GM21360 (cell line): ENCODE measurements at regions not wholly inside any gene's neighbourhood (a gene's known extent, or its start where the extent isn't known, plus 50 kb on each side); places are given as distances from the start of the nearest gene placed in this dataset.
A peak's percentile ranks its signal among the peaks of the same experiment; 100 is the strongest.
"Not testable (repeated sequence)": the region's sequence is repeated elsewhere in the genome, so short reads cannot be mapped to it uniquely, and the experiment has no call there.

Experiments
- ATAC-seq: cut with Tn5 transposase; IDR thresholded peaks from one replicate; pipeline ENCODE4 v1.9.1; 2021; ENCODE audit warnings: mild to moderate bottlenecking, moderate library complexity; ENCODE audit not compliant: unreplicated experiment

DNA sequence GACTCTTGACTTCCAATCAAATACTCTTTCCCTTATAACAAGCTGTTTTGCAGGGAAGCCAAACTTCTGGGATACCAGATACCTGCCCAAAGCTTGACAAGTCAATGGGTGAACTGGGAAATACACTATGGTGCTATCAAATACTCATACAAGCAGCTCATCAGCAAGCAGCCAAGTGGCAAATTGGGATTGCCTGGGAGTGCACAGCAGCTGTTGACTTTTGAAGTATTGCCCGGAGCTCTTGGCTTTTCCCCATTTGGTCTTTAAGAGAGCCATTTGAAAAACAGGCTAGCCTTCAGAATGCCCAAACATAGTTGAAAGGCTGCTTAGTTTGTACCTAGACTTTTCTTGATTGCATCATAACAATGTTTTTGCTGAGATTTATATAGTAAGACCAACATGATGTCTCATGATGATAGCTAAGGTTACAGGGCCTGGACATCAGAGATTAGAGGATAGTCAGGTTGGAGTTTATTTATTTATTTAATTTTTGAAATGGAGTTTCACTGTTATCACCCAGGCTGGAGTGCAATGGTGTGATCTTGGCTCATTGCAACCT is 210.1 kb upstream of the ZNF608 start:
- no peak for ATAC-seq

GRCh38 chr5:124957063-124957462 is 210.6 kb upstream of the ZNF608 start:
- ATAC-seq = no peak

- ATAC-seq = no peak
Observed at GRCh38 chr5:124960266-124960665, 213.8 kb upstream of the ZNF608 start.

DNA sequence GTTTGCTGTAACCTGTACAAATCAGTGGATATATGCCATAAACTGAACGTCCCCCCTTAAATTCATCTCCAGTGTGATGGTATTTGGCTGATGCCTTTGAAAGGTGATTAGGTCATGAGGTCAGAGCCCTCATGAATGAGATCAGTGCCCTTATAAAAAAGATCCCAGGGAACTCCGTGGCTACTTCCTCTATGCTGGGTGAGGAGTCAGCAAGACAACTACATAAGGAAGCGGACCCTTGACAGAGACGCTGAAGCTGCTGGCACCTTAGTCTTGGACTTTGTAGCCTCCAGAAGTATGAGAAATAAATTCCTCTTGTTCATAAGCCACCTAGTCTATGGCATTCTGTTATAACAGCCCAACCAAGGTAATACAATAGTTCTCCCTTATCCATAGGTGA is 215.1 kb upstream of the ZNF608 start:
- ATAC-seq = no peak

GRCh38 chr5:124962111-124962510 is 215.7 kb upstream of the ZNF608 start:
- no peak for ATAC-seq

DNA sequence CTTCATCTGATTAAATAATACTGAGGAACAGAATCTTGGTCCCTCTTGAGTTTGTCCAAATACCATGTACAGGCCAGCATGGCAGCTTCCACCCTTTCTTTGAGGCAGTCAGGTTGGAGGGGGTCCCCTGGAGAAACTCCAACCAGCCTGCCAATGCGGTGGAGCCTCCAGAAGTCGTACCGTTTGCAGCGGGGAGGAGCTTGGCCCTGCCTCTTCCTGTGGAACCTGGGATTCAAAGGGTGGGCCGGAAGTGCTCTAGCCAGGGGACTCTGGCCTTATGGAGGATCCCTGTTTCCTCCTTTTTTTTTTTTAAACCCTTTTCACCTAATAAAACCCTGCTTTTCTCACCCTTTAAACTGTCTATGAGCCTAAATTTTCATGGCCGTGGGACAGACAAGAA is 216.3 kb upstream of the ZNF608 start:
- no peak for ATAC-seq

GRCh38 chr5:124963236-124963919 is 216.9 kb upstream of the ZNF608 start:
- no peak for ATAC-seq

DNA sequence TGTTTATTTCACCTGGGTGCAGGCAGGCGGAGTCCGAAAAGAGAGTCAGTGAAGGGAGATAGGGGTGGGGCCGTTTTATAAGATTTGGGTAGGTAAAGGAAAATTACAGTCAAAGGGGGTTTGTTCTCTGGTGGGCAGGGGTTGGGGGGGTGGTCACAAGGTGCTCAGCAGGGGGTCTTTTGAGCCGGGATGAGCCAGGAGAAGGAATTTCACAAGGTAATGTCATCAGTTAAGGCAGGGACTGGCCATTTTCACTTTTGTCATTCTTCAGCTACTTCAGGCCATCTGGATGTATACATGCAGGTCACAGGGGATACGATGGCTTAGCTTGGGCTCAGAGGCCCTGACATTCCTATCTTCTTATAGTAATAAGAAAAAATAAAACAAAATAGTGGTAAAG is 220.3 kb upstream of the ZNF608 start:
- not testable (repeated sequence) for ATAC-seq

DNA sequence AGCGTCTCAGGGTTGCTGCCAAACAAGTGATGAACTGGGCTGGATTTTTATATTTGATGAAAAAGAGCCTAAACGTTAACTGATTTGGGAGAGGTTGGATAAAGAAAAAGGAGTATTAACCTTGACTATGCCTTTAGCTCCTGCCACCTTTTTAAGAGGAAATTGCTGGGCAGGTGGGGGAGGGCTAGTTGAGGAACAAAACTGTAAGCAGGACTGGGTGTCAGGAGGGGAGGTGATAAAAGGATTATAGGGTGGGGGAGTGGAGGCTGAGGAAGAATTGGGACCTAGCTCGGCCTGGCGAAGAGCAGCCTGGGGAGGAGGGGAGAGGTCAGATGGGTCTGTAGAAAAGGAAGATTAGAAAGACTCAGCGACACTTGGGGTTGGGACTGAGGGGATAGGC is 223.9 kb upstream of the ZNF608 start:
- not testable (repeated sequence) for ATAC-seq

- ATAC-seq = no peak
Observed at GRCh38 chr5:124972703-124973102, 226.3 kb upstream of the ZNF608 start.

GRCh38 chr5:124973661-124974060 is 227.2 kb upstream of the ZNF608 start:
- ATAC-seq = no peak

DNA sequence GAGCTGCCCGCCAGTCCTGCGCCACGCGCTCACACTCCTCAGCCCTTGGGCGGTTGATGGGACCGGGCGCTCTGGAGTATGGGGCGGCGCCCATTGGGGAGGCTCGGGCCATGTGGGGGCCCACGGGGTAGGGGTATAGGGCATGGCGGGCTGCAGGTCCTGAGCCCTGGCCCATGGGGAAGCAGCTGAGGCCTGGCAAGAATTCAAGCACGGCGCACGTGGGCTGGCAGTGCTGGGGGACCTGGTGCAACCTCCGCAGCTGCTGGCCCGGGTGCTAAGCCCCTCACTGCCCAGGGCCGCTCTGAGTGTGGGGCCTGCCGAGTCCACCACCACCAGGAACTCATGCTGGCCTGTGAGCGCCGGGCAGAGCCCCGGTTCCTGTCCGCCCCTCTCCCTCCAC is 229.6 kb upstream of the ZNF608 start:
- ATAC-seq = no peak

DNA sequence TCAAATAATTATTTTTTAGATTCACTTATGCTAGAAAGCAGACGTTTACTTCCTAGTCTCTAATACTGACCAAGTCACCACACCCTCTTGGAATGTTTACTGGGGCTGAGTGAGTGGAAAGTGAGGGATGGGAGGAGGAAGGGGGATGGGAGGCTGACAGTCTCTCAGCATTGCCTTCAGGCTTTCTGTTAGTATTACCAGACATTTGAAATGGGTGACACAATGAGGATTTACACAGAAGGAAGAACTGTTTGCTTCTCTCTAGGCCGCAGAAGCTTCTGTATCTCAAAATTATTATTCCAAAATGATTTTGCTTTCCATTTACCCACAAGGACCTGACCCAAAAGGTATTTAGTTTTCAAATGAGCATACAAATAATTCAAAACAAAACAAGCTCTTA is 232.8 kb upstream of the ZNF608 start:
- no peak for ATAC-seq

DNA sequence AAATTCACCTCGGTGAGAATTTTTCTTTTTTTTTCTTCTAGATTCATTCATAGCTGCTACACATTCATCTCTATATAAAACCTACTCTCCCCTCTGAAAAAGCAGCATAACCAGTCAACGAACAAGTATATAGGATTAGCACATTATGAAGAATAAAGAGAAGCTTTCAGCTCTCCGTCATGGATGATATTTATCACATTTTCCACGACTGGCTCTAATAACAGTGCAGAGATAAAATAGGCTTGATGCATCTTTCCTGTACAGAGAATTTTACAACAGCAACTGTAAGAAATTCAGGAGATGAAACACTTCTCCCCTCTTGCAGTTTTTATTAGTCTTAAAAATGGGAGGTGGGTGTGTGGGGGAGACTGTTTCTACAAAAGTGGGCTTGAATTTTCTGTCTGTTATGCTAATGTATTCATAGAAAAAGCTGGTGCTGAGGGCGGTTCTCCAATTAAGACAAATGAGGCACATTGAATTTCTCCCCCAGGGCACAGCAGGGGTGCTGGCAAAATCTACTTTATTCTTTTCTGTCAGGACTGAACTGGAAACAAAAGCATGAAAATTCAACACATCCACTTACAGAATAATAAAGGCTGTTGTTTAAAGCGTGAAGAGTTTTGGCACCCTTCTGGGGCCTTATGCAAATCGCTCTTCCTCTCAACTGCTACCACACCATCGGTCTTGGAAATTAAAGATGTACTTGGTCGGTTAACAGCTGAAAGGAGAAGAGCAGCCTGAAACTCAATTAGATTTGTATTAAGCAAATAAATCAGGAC is 233.9 kb upstream of the ZNF608 start:
- ATAC-seq = peak; percentile 85

DNA sequence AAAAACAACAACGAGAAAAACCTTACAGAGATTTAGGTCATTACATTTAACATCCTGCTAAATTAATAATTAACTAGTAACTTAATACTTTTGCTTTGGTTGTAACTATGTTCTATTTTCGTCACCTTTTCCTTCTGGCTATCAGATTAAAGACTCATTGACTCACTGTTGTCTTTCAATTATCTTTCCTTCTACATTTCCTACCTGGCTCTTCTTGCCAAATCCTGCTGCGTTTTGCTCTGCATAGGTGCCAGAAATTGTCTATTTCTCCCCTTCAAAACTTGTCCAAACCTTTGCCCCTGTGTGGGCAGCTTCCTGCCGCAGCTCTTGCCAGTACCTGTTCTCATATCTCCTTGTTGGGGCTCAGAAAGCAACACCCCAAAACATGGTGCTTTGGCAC is 235.5 kb upstream of the ZNF608 start:
- ATAC-seq = no peak

GRCh38 chr5:124986170-124986569 is 239.7 kb upstream of the ZNF608 start:
- ATAC-seq = no peak

DNA sequence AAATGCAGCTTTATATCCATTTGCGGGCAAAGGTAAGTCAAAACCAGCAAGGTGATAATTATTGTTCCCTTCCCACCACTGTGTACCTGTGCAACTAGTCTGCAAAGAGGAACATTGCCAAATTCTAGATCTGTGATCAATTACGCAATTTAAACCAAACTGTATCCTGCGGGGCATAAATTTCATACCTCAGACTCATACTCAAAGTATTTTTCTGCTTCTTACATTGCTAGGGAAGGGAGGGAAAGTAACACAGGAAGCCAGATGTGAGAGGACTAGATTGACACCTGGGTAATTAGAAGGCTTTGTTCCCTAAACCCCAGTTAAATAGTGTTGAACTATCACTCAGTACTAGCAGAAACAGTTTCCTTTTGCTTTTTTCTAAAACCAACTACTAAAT is 240.2 kb upstream of the ZNF608 start:
- ATAC-seq = no peak

DNA sequence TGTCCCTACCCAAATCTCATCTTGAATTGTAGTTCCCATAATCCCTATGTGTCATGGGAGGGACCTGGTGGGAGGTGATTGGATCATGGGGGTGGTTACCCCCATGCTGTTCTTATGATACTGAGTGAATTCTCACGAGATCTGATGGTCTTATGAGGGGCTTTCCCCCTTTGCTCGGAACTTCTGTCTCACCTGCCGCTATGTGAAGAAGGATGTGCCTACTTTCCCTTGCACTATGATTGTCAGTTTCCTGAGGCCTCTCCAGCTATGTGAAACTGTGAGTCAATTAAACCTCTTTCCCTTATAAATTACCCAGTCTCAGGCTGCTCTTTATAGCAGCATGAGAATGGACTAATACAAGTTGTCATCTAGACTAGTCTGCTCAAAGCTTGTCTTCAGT is 241.3 kb upstream of the ZNF608 start:
- ATAC-seq = not testable (repeated sequence)

DNA sequence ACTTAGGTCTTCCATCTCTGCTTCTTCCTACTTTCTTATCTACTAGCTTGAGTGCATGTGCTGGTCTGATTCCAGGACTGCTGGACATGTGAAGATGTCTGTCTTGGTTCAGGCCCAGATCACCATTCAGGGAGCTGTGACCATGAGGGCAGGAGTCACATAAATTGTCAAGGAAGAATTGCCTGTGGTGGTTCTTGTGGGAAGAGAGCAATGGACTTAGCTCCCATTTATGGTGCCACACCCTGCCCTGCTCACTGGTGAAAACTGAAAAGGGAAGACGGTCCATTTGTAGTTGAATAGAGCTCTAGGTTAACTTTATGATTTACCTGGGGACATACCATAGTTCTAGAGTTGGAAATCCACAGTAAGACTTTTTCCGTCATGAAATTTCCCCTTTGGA is 244.3 kb upstream of the ZNF608 start:
- no peak for ATAC-seq

DNA sequence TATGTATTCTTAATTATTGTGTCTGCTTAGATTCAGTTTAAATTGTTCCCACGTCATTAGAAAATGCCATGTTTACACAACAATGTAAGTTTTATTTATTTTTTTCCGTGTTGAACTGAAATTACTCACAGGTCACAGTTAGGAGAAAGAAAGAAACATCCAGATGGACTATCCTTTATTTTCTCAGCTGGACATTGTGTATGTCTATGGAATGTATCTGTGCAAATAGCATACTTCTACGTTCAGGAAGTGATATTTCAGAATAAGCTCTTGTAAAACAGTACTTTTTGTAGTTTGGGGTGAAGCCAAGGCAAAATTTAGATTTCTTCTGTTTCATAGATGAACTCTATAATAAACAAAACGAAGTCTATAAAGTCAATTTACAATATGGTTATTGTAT is 249.0 kb upstream of the ZNF608 start:
- no peak for ATAC-seq

DNA sequence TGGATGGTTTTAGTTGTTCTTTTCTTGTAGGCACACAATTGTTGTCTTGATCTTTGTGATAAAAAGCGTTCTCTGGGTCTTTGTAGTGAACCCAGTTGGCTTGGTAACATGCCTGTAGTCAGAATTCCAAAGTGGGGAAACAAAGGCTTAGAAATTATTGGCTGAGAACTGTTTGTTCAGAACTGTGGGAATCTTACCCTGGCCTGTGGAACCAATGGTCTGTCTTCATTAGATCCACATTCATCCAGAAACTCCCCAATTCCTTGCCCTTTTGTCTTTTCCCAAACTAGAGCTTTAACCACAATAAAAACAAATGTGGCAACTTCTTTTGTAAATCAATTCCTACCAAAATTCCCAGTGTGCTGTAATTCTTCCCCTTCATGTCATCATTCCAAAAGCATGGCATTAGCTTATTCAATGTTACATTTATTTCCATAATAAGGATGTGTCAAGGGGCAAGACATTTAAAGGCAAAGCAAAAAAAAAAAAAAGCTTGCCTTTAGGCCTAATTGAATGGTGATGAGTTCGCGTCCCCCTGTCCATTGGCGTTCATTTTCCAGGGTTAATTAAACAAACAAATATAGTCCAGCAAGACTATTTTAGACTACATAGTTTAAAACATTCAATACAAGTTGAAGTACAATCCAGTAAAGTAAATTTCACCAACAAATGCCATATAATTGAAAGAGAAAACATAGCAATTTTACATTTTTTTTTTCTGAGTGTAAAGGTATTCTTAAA is 249.8 kb upstream of the ZNF608 start:
- no peak for ATAC-seq

- ATAC-seq = no peak
Observed at GRCh38 chr5:124996764-124997077, 250.3 kb upstream of the ZNF608 start.
